Activated CD4-positive, alpha-beta T cell treated with anti-CD3 and anti-CD28 coated beads for 36 hours (primary cell): ENCODE measurements at regions not wholly inside any gene's neighbourhood (a gene's known extent, or its start where the extent isn't known, plus 50 kb on each side); places are given as distances from the start of the nearest gene placed in this dataset.

Experiments
- ATAC-seq: fragments of 200-7000 bp; cut with Tn5 transposase; one replicate; pipeline ENCODE4 v1.10.0; 2021; ENCODE audit warnings: mild to moderate bottlenecking, moderate library complexity
- CTCF ChIA-PET: fragments of 350-600 bp; sonication (Branson Sonifier 250); formaldehyde crosslinking; loops from one replicate; lab custom pipeline; 2021; ENCODE audit warnings: antibody characterized with exemption; lab: Charles Lee
- POLR2A ChIA-PET: fragments of 350-600 bp; sonication (Branson Sonifier 250); formaldehyde crosslinking; loops from one replicate; lab custom pipeline; 2021; ENCODE audit warnings: antibody characterized with exemption, inconsistent platforms; lab: Charles Lee
- DNase-seq: peaks from one replicate; pipeline ENCODE4 v3.0.0-alpha.2; 2020
- H3K27ac Mint-ChIP-seq: one replicate; pipeline ENCODE4 v1.8.0; 2021; ENCODE audit warnings: mixed read lengths
- H3K27me3 Mint-ChIP-seq: one replicate; pipeline ENCODE4 v1.8.0; 2021; ENCODE audit warnings: mixed read lengths
- H3K36me3 Mint-ChIP-seq: one replicate; pipeline ENCODE4 v1.8.0; 2021; ENCODE audit warnings: low read depth, mixed read lengths
- H3K4me1 Mint-ChIP-seq: one replicate; pipeline ENCODE4 v1.8.0; 2021; ENCODE audit warnings: mixed read lengths
- H3K4me3 Mint-ChIP-seq: one replicate; pipeline ENCODE4 v1.8.0; 2021; ENCODE audit warnings: mild to moderate bottlenecking, moderate library complexity, mixed read lengths
- H3K9me3 Mint-ChIP-seq: one replicate; pipeline ENCODE4 v1.8.0; 2021; ENCODE audit warnings: low read depth, mixed read lengths
- intact Hi-C, 2 experiments: fragments of 100-400 bp; cut with DNase I in 1 of 2; cut with micrococcal nuclease in 1 of 2; formaldehyde crosslinking; loops; one replicate each; pipeline versions ENCODE4 v1.14.2 to v1.15.1; 2022 to 2024; cut with DNase I, micrococcal nuclease

DNA sequence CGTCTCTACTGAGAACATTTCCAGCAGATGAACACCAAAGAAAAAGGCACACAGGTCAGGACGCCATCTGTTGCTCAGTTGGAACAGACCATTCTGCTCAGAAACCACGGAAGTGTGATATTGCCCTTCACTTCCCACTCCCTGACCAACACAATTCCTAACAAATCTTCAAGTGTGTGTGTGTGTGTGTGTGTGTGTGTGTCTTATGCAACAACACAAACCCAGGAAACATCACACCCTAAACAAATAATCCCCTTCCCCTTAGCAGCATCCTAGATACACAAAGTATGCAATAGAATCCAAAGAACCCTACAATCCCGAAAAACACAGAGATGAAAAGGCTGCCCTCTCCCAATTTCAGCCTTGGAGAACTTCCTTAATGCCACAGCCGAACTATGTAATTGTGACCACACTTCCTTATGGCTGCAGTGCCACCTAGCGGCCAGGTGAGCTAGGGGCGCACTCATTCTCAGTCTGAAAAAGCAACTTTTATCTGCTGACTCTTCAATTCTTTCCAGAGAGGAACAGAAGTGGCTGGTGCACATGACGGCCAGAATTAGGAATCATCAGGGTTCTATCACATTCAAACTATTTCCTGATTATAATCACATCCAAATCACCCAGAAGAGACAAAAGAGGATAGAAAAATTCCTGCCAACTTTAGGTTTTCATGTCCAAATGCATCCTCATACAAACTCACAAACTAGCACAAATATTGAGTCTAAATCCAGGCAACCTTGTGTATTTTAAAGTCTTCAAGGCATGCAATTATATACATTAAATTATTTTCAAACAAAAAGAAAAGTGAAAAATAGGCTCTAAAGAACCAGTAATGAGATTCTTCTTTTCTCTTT is 164.9 kb downstream of the DHX15 start:
- intact Hi-C loops, result loop anchor here (1.0 to 5.0 kb wide), 2 partner anchors 1082 to 1284 kb away; no protein-coding TSS in a partner anchor
- CTCF ChIA-PET, result interaction anchor here (0.5 to 2.3 kb wide), 14 partner anchors 8 to 1524 kb away, joined by 3 to 7 read pairs (median 4); no protein-coding TSS in a partner anchor

DNA sequence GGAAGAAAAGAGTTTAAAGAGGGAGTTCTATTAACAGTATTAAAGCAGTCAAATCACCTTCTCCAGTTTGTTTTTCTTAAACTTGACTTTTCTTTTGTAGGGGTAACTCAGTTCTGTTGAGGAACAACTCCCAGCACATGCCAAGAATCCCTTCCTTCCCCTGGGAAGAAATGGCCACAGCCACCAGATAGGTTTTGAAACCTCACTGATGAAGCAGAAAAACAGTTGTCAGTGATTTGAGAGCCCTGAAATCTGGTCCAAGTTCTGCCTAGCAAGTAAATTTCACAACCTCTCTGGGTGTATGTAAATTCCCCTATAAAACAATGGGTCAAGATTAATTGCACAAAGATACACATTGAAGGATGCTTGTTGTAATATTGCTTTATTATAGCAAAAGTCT is 167.1 kb downstream of the DHX15 start:
- POLR2A ChIA-PET, result no interaction called here
- no peak for ATAC-seq
- intact Hi-C loops, result loop anchor here in 1 of 2 experiments (5.0 kb wide), 1 partner anchor 1080 kb away; no protein-coding TSS in a partner anchor

More for the DNA sequence above, 164.9 kb downstream of the DHX15 start:
- ATAC-seq (peak; percentile 74), DNase-seq (peak; percentile 82)
- POLR2A ChIA-PET, result no interaction called here
- Mint-ChIP-seq H3K4me3 (no peak overlapping the region), H3K36me3 (no peaks in the 10 kb centered on the region), H3K9me3 (no peaks in the 10 kb centered on the region), H3K27me3 (peaks cover 8% of the 10 kb centered on the region), H3K27ac (no peak overlapping the region), H3K4me1 (peaks cover 3% of the 10 kb centered on the region)

DNA sequence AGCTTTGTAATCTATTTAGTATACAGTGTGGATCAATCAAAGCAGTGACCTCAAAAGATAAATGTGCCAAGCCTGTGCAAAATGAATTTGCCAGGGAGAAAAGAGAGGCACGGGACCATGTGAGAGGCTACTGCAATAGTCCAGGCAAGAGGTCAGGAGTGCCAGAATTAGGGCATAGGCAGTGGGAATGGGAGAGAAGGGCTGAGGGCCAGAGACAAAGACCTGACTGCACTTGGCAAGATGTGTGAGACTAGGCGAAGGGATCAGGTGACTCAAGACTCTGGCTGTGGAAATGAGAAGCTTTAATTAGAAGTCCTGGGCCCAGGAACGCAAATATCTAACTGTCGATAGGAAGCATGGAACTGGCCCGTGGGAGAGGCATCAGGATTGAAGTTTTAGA is 168.1 kb downstream of the DHX15 start:
- Mint-ChIP-seq H3K4me1 (peaks cover 3% of the 10 kb centered on the region), H3K27me3 (peaks cover 16% of the 10 kb centered on the region), H3K9me3 (no peaks in the 10 kb centered on the region), H3K4me3 (no peak overlapping the region), H3K27ac (no peak overlapping the region), H3K36me3 (no peaks in the 10 kb centered on the region)
- DNase-seq (no peak), ATAC-seq (no peak)
- POLR2A ChIA-PET, result interaction anchor here (0.5 kb wide), 1 partner anchor 538 kb away, joined by 3 read pairs; no protein-coding TSS in a partner anchor
- CTCF ChIA-PET, result no interaction called here
- intact Hi-C loops, result loop anchor here in 1 of 2 experiments (5.0 kb wide), 1 partner anchor 1079 kb away; no protein-coding TSS in a partner anchor

More for the DNA sequence above, 167.1 kb downstream of the DHX15 start:
- H3K9me3 Mint-ChIP-seq, result no peaks in the 10 kb centered on the region
- no peak overlapping the region for H3K27ac Mint-ChIP-seq
- H3K36me3 Mint-ChIP-seq, result no peaks in the 10 kb centered on the region
- H3K4me3 Mint-ChIP-seq, result no peak overlapping the region
- peaks cover 12% of the 10 kb centered on the region for H3K27me3 Mint-ChIP-seq
- CTCF ChIA-PET, result no interaction called here
- DNase-seq, result no peak
- peaks cover 3% of the 10 kb centered on the region for H3K4me1 Mint-ChIP-seq

DNA sequence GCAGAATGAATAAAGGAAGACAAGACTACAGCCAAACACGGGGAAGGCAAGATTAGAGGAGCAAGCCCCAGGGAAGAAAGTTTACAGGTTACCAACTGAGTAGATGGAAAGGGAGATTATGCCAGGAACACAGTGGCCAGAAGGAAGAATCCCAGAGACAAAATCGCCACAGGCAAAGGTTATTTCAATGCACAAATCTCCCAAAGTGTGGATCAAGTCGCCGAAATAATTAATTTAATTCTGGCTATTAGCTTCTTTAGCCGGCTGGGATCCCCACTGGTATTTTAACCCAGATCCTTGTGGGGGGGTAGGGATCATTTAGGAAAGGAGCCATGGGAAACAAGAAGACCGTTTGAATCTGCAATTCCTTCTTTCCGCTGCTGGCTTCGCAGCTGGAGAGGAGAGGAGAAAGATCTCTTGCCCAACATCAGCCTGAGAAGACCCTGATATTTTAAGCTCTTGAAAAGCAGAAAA is 171.0 kb downstream of the DHX15 start:
- H3K4me1 Mint-ChIP-seq, result no peaks in the 10 kb centered on the region
- ChIA-PET POLR2A (no interaction called here), CTCF (interaction anchor here (0.6 to 0.7 kb wide), 2 partner anchors 19 to 51 kb away, joined by 3 to 5 read pairs; no protein-coding TSS in a partner anchor)
- DNase-seq (no peak), ATAC-seq (no peak)
- no peak overlapping the region for H3K4me3 Mint-ChIP-seq
- peaks cover 14% of the 10 kb centered on the region for H3K27me3 Mint-ChIP-seq
- H3K27ac Mint-ChIP-seq, result no peak overlapping the region
- intact Hi-C loops, result no loop called here
- no peaks in the 10 kb centered on the region for H3K9me3 Mint-ChIP-seq
- no peaks in the 10 kb centered on the region for H3K36me3 Mint-ChIP-seq

DNA sequence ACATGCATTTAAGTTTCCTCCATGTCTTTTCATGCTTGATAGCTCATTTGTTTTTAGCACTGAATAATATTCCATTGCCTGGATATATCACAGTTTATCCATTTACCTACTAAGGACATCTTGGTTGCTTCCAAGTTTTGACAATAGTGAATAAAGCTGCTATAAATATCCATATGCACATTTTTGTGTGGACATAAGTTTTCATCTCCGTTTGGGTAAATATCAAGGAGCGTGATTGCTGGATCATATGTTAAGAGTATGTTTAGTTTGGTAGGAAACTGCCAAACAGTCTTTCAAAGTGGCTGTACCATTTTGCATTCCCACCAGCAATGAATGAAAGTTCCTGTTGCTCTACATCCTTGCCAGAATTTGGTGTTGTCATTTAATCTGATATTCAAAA is 172.5 kb downstream of the DHX15 start:
- H3K27me3 Mint-ChIP-seq, result peaks cover 12% of the 10 kb centered on the region
- no peak overlapping the region for H3K4me3 Mint-ChIP-seq
- ATAC-seq (no peak), DNase-seq (no peak)
- intact Hi-C loops, result no loop called here
- no peaks in the 10 kb centered on the region for H3K4me1 Mint-ChIP-seq
- ChIA-PET CTCF (interaction anchor here (0.7 to 1.0 kb wide), 2 partner anchors 10 to 505 kb away, joined by 3 read pairs; no protein-coding TSS in a partner anchor), POLR2A (no interaction called here)
- no peaks in the 10 kb centered on the region for H3K9me3 Mint-ChIP-seq
- no peak overlapping the region for H3K27ac Mint-ChIP-seq
- no peaks in the 10 kb centered on the region for H3K36me3 Mint-ChIP-seq

DNA sequence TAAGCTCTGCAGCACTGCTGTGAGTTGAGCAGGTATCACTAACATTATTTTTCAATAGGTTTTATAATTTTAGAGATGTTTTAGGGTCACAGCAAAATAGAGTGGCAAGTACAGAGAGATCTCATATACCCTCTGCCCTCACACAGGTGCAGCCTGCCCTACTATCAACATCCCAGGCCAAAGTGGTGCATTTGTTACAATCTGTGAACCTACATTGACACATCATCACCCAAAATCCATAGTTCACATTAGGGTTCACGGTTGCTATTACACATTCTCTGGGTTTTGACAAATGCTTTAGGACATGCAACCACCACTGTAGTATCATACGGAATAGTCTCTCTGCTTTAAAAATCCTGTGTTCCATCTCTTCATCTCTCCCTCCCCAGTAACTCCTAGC is 173.1 kb downstream of the DHX15 start:
- POLR2A ChIA-PET, result no interaction called here
- no peaks in the 10 kb centered on the region for H3K4me1 Mint-ChIP-seq
- intact Hi-C loops, result no loop called here
- DNase-seq (no peak), ATAC-seq (no peak)
- peaks cover 12% of the 10 kb centered on the region for H3K27me3 Mint-ChIP-seq
- CTCF ChIA-PET, result interaction anchor here (0.7 to 1.0 kb wide), 2 partner anchors 11 to 505 kb away, joined by 3 read pairs; no protein-coding TSS in a partner anchor
- H3K36me3 Mint-ChIP-seq, result no peaks in the 10 kb centered on the region
- H3K27ac Mint-ChIP-seq, result no peak overlapping the region
- no peaks in the 10 kb centered on the region for H3K9me3 Mint-ChIP-seq
- no peak overlapping the region for H3K4me3 Mint-ChIP-seq

DNA sequence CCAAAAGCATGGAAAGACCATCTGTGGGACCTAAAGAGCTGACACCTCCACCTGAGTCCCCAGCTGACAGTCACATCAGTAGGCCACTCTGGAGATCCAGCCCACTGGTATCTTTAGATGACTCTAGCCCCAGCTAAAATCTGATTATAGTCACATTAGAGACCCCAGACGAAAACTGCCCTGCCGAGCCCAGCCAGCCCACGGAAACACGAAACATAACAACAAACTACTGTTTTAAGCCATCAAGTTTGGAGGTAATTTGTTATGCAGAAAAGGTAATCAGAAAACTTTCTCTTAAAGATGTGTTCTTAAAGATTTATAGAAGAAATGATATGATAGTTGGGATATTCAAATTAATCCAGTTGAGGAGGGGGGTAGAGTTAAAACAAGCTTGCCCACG is 175.7 kb downstream of the DHX15 start:
- Mint-ChIP-seq H3K4me1 (no peaks in the 10 kb centered on the region), H3K27ac (no peak overlapping the region), H3K27me3 (peaks cover 6% of the 10 kb centered on the region), H3K4me3 (no peak overlapping the region), H3K36me3 (no peaks in the 10 kb centered on the region), H3K9me3 (no peaks in the 10 kb centered on the region)
- intact Hi-C loops, result no loop called here
- ChIA-PET POLR2A (no interaction called here), CTCF (interaction anchor here (1.0 kb wide), 1 partner anchor 11 kb away, joined by 4 read pairs; no protein-coding TSS in a partner anchor)
- ATAC-seq (no peak), DNase-seq (no peak)

DNA sequence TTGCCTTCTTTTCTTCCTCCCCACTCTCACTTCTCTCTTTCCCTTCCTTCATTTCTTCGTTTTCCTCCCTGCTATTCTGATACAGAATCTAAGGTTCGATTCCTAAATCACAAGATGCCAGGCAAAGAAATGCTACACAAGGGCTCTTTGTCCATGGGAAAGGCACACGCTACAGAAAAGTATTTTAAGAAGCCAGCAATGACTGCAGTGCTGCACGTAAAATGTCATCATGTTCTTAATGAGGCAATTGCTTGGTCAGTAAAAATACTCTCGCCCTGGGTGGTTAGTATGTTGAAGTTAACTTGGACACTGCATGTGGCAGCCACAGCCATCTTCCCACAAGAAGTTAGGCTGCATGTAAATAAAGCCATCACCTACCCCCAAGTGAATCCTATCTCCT is 178.4 kb downstream of the DHX15 start:
- Mint-ChIP-seq H3K27me3 (no peaks in the 10 kb centered on the region), H3K4me1 (no peaks in the 10 kb centered on the region), H3K36me3 (no peaks in the 10 kb centered on the region), H3K27ac (no peak overlapping the region), H3K9me3 (no peaks in the 10 kb centered on the region), H3K4me3 (no peak overlapping the region)
- ATAC-seq (no peak), DNase-seq (no peak)
- intact Hi-C loops, result no loop called here
- ChIA-PET POLR2A (no interaction called here), CTCF (no interaction called here)

DNA sequence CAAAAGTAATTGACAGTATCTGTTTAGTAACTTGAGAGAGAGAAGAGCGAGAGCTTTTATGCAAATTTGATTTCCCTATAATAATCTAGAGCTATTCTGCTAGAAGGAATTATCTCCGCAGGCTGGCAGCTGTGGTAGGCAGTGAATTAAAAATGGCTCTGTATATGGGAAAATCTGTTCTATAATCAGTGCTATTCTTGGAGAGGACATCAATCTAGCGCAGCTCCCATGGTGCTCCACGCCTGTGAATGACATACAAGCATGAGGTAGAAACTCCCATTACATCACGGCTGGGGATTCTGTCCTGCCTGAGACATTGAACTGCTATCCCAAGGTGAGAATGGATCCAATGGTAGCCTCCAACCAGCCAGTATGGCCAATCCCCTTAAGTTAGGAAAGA is 179.0 kb downstream of the DHX15 start:
- Mint-ChIP-seq H3K4me3 (no peak overlapping the region), H3K27me3 (peaks cover 2% of the 10 kb centered on the region), H3K27ac (no peak overlapping the region), H3K4me1 (no peaks in the 10 kb centered on the region), H3K9me3 (no peaks in the 10 kb centered on the region), H3K36me3 (no peaks in the 10 kb centered on the region)
- ATAC-seq, result no peak
- intact Hi-C loops, result no loop called here
- ChIA-PET CTCF (no interaction called here), POLR2A (no interaction called here)
- DNase-seq, result no peak

DNA sequence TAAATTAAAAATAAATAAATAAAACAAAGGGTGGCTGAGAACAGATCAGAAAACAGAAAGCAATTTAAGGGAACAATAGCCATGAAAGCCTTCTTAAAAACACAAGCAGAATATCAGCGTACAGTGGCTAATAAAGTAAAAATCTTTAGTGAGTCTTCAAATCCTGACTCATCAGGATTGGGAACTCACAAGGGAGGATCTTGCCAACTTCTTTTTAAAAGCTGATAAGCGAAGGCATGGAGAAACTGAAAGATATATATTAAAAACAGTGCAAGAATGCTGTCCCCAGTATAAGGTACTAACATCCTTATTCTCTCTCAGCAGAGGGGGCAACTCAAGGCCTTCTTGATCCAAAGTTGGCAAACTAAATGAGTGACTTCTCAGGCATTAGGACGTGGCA is 180.1 kb downstream of the DHX15 start:
- no peaks in the 10 kb centered on the region for H3K36me3 Mint-ChIP-seq
- POLR2A ChIA-PET, result no interaction called here
- CTCF ChIA-PET, result no interaction called here

DNA sequence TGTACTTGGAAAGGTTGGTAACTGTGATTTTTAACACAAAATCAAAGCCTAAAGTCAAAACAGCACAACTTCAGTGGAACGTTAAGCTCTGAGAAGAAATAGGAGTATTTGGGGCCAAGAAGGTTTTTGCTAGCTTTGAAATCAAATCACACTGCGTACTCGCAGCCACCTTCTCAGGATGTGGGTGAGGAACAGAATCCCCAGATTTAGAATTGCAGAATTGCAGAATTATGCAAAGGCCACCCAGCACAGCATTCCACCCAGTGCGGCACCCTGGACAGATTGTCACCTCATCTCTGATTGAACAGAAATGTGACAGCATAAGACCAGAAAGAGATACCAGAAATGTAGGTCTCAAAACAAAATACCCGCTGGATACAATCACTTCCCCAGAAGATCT is 181.1 kb downstream of the DHX15 start:
- CTCF ChIA-PET, result interaction anchor here (0.7 kb wide), 1 partner anchor 742 kb away, joined by 3 read pairs; no protein-coding TSS in a partner anchor
- intact Hi-C loops, result no loop called here
- Mint-ChIP-seq H3K4me3 (no peak overlapping the region), H3K4me1 (no peaks in the 10 kb centered on the region), H3K27ac (no peak overlapping the region), H3K36me3 (no peaks in the 10 kb centered on the region), H3K27me3 (peaks cover 2% of the 10 kb centered on the region), H3K9me3 (no peaks in the 10 kb centered on the region)
- ATAC-seq (no peak), DNase-seq (no peak)
- POLR2A ChIA-PET, result no interaction called here

More for the DNA sequence above, 180.1 kb downstream of the DHX15 start:
- intact Hi-C loops, result no loop called here
- no peaks in the 10 kb centered on the region for H3K4me1 Mint-ChIP-seq
- no peak for ATAC-seq
- H3K4me3 Mint-ChIP-seq, result no peak overlapping the region
- H3K27ac Mint-ChIP-seq, result no peak overlapping the region
- no peak for DNase-seq
- peaks cover 2% of the 10 kb centered on the region for H3K27me3 Mint-ChIP-seq
- H3K9me3 Mint-ChIP-seq, result no peaks in the 10 kb centered on the region
